ENCODE measurements at regions not wholly inside any gene's neighbourhood (a gene's known extent, or its start where the extent isn't known, plus 50 kb on each side); places are given as distances from the start of the nearest gene placed in this dataset.

DNA sequence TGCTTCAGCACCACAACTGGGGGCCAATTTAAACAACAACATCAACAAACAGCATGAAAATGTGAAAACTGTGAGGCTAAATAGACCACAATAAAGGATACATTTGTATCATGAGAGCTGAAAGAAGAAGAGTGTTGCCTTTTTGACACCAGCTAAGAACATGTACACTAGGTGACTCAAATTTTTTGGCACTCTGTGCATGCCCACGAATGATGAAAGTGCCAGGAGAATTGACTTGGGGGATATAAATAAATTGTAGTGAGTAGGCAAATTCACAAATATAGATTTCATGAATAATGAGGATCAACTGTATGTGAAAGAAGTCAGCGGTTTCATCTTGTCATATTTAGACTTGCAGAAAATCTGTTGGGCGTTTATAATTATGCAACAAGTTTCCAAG, 1388.0 kb upstream of the LRRTM1 start:
- TF ChIP-seq, protein P1, sequence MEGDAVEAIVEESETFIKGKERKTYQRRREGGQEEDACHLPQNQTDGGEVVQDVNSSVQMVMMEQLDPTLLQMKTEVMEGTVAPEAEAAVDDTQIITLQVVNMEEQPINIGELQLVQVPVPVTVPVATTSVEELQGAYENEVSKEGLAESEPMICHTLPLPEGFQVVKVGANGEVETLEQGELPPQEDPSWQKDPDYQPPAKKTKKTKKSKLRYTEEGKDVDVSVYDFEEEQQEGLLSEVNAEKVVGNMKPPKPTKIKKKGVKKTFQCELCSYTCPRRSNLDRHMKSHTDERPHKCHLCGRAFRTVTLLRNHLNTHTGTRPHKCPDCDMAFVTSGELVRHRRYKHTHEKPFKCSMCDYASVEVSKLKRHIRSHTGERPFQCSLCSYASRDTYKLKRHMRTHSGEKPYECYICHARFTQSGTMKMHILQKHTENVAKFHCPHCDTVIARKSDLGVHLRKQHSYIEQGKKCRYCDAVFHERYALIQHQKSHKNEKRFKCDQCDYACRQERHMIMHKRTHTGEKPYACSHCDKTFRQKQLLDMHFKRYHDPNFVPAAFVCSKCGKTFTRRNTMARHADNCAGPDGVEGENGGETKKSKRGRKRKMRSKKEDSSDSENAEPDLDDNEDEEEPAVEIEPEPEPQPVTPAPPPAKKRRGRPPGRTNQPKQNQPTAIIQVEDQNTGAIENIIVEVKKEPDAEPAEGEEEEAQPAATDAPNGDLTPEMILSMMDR (IDR thresholded peaks at IDR 0.05; ENCODE audit: borderline replicate concordance, extremely low read depth, low read length, poor library complexity, severe bottlenecking), result no peak
- no peak for TF ChIP-seq EZH2 (IDR thresholded peaks at IDR 0.05; ENCODE audit: borderline replicate concordance, low read depth, low read length, severe bottlenecking)
